ENCODE measurements at regions not wholly inside any gene's neighbourhood (a gene's known extent, or its start where the extent isn't known, plus 50 kb on each side); places are given as distances from the start of the nearest gene placed in this dataset.

GRCh38 chr10:64546073-64546472, 1024.9 kb downstream of the REEP3 start:
- Histone ChIP-seq H4K91ac (ENCODE audit: low read length) (no peak overlapping the region), H3K79me1 (replicated peaks; ENCODE audit: low read length, poor library complexity, severe bottlenecking) (no peaks in the 10 kb centered on the region), H3K9me3 (ENCODE audit: control insufficient read depth, low read length) (no peaks in the 10 kb centered on the region), H2AFZ (ENCODE audit: low read depth, low read length) (no peak overlapping the region), H3K4me2 (ENCODE audit: low read length, poor library complexity, severe bottlenecking) (no peak overlapping the region), H3K14ac (ENCODE audit: low read length in 2 of 2) (no peak overlapping the region), H3K27me3 (ENCODE audit: control insufficient read depth in 1 of 2, insufficient read depth in 1 of 2, low read length in 2 of 2) (no peaks in the 10 kb centered on the region), H2AK5ac (ENCODE audit: low read length, severe bottlenecking) (no peak overlapping the region), H3K4ac (ENCODE audit: low read depth in 1 of 2, low read length in 2 of 2) (no peak overlapping the region), H3K4me1 (ENCODE audit: control insufficient read depth, insufficient read depth, low read depth, low read length) (no peaks in the 10 kb centered on the region), H2BK15ac (ENCODE audit: low read depth, poor library complexity, severe bottlenecking) (no peak overlapping the region), H2BK120ac (ENCODE audit: low read depth, low read length) (no peak overlapping the region), H3K18ac (ENCODE audit: low read depth in 1 of 2, low read length in 2 of 2) (no peak overlapping the region), H2BK5ac (ENCODE audit: low read depth, low read length, poor library complexity, severe bottlenecking) (no peak overlapping the region), H2BK12ac (ENCODE audit: low read length in 2 of 2) (no peak overlapping the region), H4K8ac (ENCODE audit: low read length) (no peak overlapping the region), H3K23ac (ENCODE audit: low read length in 2 of 2) (no peak overlapping the region), H3K9ac (ENCODE audit: low read length) (no peak overlapping the region), H3K36me3 (ENCODE audit: control insufficient read depth in 1 of 2, insufficient read depth in 2 of 2, low read depth in 1 of 2, low read length in 2 of 2) (no peaks in the 10 kb centered on the region), H3K27ac (ENCODE audit: low read length, poor library complexity, severe bottlenecking) (no peak overlapping the region), H3K4me3 (ENCODE audit: insufficient read depth in 1 of 2, low read depth in 1 of 2, low read length in 2 of 2) (no peak overlapping the region)
- no peak for DNase-seq
- WGBS = 60% methylated on average over 1 of the region's 3 CpGs

GRCh38 chr10:64547168-64547567, 1026.0 kb downstream of the REEP3 start:
- H2BK15ac ChIP-seq (ENCODE audit: low read depth, poor library complexity, severe bottlenecking) = no peak overlapping the region
- DNase-seq = no peak
- WGBS = 100% methylated on average over 1 of the region's 3 CpGs
- H3K27ac ChIP-seq (ENCODE audit: low read length, poor library complexity, severe bottlenecking) = no peak overlapping the region
- no peak overlapping the region for H3K9ac ChIP-seq (ENCODE audit: low read length)
- no peak overlapping the region for H3K14ac ChIP-seq (ENCODE audit: low read length in 2 of 2)
- no peak overlapping the region for H3K4ac ChIP-seq (ENCODE audit: low read depth in 1 of 2, low read length in 2 of 2)
- H3K23ac ChIP-seq (ENCODE audit: low read length in 2 of 2) = no peak overlapping the region
- H2AK5ac ChIP-seq (ENCODE audit: low read length, severe bottlenecking) = no peak overlapping the region
- H2AFZ ChIP-seq (ENCODE audit: low read depth, low read length) = no peak overlapping the region
- H3K79me1 ChIP-seq (replicated peaks; ENCODE audit: low read length, poor library complexity, severe bottlenecking) = no peaks in the 10 kb centered on the region
- no peaks in the 10 kb centered on the region for H3K4me1 ChIP-seq (ENCODE audit: control insufficient read depth, insufficient read depth, low read depth, low read length)
- H2BK120ac ChIP-seq (ENCODE audit: low read depth, low read length) = no peak overlapping the region
- H3K36me3 ChIP-seq (ENCODE audit: control insufficient read depth in 1 of 2, insufficient read depth in 2 of 2, low read depth in 1 of 2, low read length in 2 of 2) = no peaks in the 10 kb centered on the region
- no peak overlapping the region for H2BK5ac ChIP-seq (ENCODE audit: low read depth, low read length, poor library complexity, severe bottlenecking)
- H2BK12ac ChIP-seq (ENCODE audit: low read length in 2 of 2) = no peak overlapping the region
- no peak overlapping the region for H4K91ac ChIP-seq (ENCODE audit: low read length)
- no peak overlapping the region for H3K4me3 ChIP-seq (ENCODE audit: insufficient read depth in 1 of 2, low read depth in 1 of 2, low read length in 2 of 2)
- H4K8ac ChIP-seq (ENCODE audit: low read length) = no peak overlapping the region
- H3K4me2 ChIP-seq (ENCODE audit: low read length, poor library complexity, severe bottlenecking) = no peak overlapping the region
- H3K27me3 ChIP-seq (ENCODE audit: control insufficient read depth in 1 of 2, insufficient read depth in 1 of 2, low read length in 2 of 2) = no peaks in the 10 kb centered on the region
- H3K9me3 ChIP-seq (ENCODE audit: control insufficient read depth, low read length) = no peaks in the 10 kb centered on the region
- no peak overlapping the region for H3K18ac ChIP-seq (ENCODE audit: low read depth in 1 of 2, low read length in 2 of 2)

GRCh38 chr10:64555666-64556065, 1034.5 kb downstream of the REEP3 start:
- H2AK5ac ChIP-seq (ENCODE audit: low read length, severe bottlenecking) = no peak overlapping the region
- no peaks in the 10 kb centered on the region for H3K9me3 ChIP-seq (ENCODE audit: control insufficient read depth, low read length)
- H3K9ac ChIP-seq (ENCODE audit: low read length) = no peak overlapping the region
- no peak overlapping the region for H3K18ac ChIP-seq (ENCODE audit: low read depth in 1 of 2, low read length in 2 of 2)
- H4K91ac ChIP-seq (ENCODE audit: low read length) = no peak overlapping the region
- H3K79me1 ChIP-seq (replicated peaks; ENCODE audit: low read length, poor library complexity, severe bottlenecking) = no peaks in the 10 kb centered on the region
- no peaks in the 10 kb centered on the region for H3K4me1 ChIP-seq (ENCODE audit: control insufficient read depth, insufficient read depth, low read depth, low read length)
- H4K8ac ChIP-seq (ENCODE audit: low read length) = no peak overlapping the region
- no peak overlapping the region for H2BK120ac ChIP-seq (ENCODE audit: low read depth, low read length)
- no peak overlapping the region for H3K4me2 ChIP-seq (ENCODE audit: low read length, poor library complexity, severe bottlenecking)
- no peak overlapping the region for H3K4me3 ChIP-seq (ENCODE audit: insufficient read depth in 1 of 2, low read depth in 1 of 2, low read length in 2 of 2)
- H2AFZ ChIP-seq (ENCODE audit: low read depth, low read length) = no peak overlapping the region
- H2BK15ac ChIP-seq (ENCODE audit: low read depth, poor library complexity, severe bottlenecking) = no peak overlapping the region
- H2BK12ac ChIP-seq (ENCODE audit: low read length in 2 of 2) = no peak overlapping the region
- WGBS = 73% methylated on average over 5 of the region's 5 CpGs
- H3K23ac ChIP-seq (ENCODE audit: low read length in 2 of 2) = no peak overlapping the region
- no peak overlapping the region for H3K27ac ChIP-seq (ENCODE audit: low read length, poor library complexity, severe bottlenecking)
- no peaks in the 10 kb centered on the region for H3K36me3 ChIP-seq (ENCODE audit: control insufficient read depth in 1 of 2, insufficient read depth in 2 of 2, low read depth in 1 of 2, low read length in 2 of 2)
- H3K4ac ChIP-seq (ENCODE audit: low read depth in 1 of 2, low read length in 2 of 2) = no peak overlapping the region
- no peak overlapping the region for H3K14ac ChIP-seq (ENCODE audit: low read length in 2 of 2)
- DNase-seq = no peak
- no peak overlapping the region for H2BK5ac ChIP-seq (ENCODE audit: low read depth, low read length, poor library complexity, severe bottlenecking)
- H3K27me3 ChIP-seq (ENCODE audit: control insufficient read depth in 1 of 2, insufficient read depth in 1 of 2, low read length in 2 of 2) = no peaks in the 10 kb centered on the region

DNA sequence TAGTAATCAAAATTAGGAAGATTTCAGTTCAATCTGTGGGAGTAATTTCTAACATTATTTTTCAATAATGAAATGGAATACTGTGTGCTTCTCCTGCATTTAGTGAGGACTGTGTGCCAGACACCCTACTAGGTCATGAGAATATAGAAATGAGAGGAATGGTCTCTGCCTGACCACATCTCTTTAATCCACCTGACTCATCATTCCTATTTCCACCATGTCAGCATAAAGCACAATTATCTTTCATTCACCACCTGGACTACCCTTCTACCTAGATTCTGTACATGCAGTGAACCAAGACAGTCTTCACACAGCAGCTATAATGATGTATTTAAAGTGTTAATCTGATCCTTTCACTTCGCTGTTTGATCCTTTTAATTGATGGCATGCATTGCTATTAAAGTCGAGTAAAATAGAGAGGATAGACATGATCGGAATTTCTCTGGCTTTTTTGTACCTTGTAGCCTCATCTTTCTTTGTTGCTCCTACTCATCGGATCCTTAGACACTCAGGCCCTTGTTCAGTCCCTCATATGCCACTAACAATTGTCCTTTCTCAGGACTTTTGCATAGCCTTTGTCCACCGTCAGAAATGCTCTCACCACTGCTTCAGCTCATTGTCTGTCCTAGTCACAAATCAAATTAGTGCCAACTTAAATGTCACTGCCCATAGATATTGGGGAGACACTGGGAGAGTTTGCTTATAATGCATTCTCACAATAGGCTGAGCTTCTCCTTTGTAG, 1037.1 kb downstream of the REEP3 start:
- Histone ChIP-seq H3K27ac (ENCODE audit: low read length, poor library complexity, severe bottlenecking) (no peak overlapping the region), H3K4me3 (ENCODE audit: insufficient read depth in 1 of 2, low read depth in 1 of 2, low read length in 2 of 2) (no peak overlapping the region), H2BK15ac (ENCODE audit: low read depth, poor library complexity, severe bottlenecking) (no peak overlapping the region), H3K9me3 (ENCODE audit: control insufficient read depth, low read length) (no peaks in the 10 kb centered on the region), H3K4me2 (ENCODE audit: low read length, poor library complexity, severe bottlenecking) (no peak overlapping the region), H2BK120ac (ENCODE audit: low read depth, low read length) (no peak overlapping the region), H4K8ac (ENCODE audit: low read length) (no peak overlapping the region), H3K23ac (ENCODE audit: low read length in 2 of 2) (no peak overlapping the region), H3K14ac (ENCODE audit: low read length in 2 of 2) (no peak overlapping the region), H3K18ac (ENCODE audit: low read depth in 1 of 2, low read length in 2 of 2) (no peak overlapping the region), H3K9ac (ENCODE audit: low read length) (no peak overlapping the region), H3K36me3 (ENCODE audit: control insufficient read depth in 1 of 2, insufficient read depth in 2 of 2, low read depth in 1 of 2, low read length in 2 of 2) (no peaks in the 10 kb centered on the region), H2BK5ac (ENCODE audit: low read depth, low read length, poor library complexity, severe bottlenecking) (no peak overlapping the region), H2BK12ac (ENCODE audit: low read length in 2 of 2) (no peak overlapping the region), H3K79me1 (replicated peaks; ENCODE audit: low read length, poor library complexity, severe bottlenecking) (no peaks in the 10 kb centered on the region), H3K27me3 (ENCODE audit: control insufficient read depth in 1 of 2, insufficient read depth in 1 of 2, low read length in 2 of 2) (no peaks in the 10 kb centered on the region), H2AFZ (ENCODE audit: low read depth, low read length) (no peak overlapping the region), H2AK5ac (ENCODE audit: low read length, severe bottlenecking) (no peak overlapping the region), H3K4me1 (ENCODE audit: control insufficient read depth, insufficient read depth, low read depth, low read length) (no peaks in the 10 kb centered on the region), H3K4ac (ENCODE audit: low read depth in 1 of 2, low read length in 2 of 2) (no peak overlapping the region), H4K91ac (ENCODE audit: low read length) (no peak overlapping the region)
- WGBS = 85% methylated on average over 4 of the region's 5 CpGs
- DNase-seq = no peak

Measured in mesenchymal stem cell (in vitro differentiated cells and primary cell).